GM12878 (cell line): ENCODE measurements at regions not wholly inside any gene's neighbourhood (a gene's known extent, or its start where the extent isn't known, plus 50 kb on each side); places are given as distances from the start of the nearest gene placed in this dataset.

Experiments used
- ATAC-seq: fragments of 200-7000 bp; cut with Tn5 transposase; 3 replicates; pipeline ENCODE4 v1.9.1; 2020; ENCODE audit warnings: mild to moderate bottlenecking, moderate library complexity
- BruUV-seq: library from RNA; stranded (reverse); fragments of 400-500 nt; replicated peaks from 2 replicates; lab custom pipeline; 2021; lab: Mats Ljungman, UMichigan
- CTCF ChIA-PET: fragments of 300-600 bp; sonication (Branson Sonifier 250); formaldehyde crosslinking; extraction: SDS; loops from one replicate; lab custom pipeline; 2021; ENCODE audit warnings: inconsistent platforms; lab: Yijun Ruan, JAX
- POLR2A ChIA-PET: fragments of 350-600 bp; formaldehyde crosslinking; extraction: SDS; loops from one replicate; lab custom pipeline; 2021; ENCODE audit warnings: inconsistent platforms; lab: Charles Lee
- RAD21 ChIA-PET: fragments of 300-600 bp; sonication (Branson Sonifier 250); formaldehyde crosslinking; loops from one replicate; lab custom pipeline; 2023; ENCODE audit warnings: antibody characterized with exemption; ENCODE audit not compliant: unreplicated experiment; lab: Charles Lee
- SMC1A ChIA-PET: fragments of 300-600 bp; sonication (Branson Sonifier 250); formaldehyde crosslinking; loops from one replicate; lab custom pipeline; 2023; ENCODE audit not compliant: unreplicated experiment, uncharacterized antibody; lab: Charles Lee
- DNase-seq: peaks from one replicate; pipeline ENCODE4 v3.0.0-alpha.2; 2011; ENCODE audit warnings: low read depth, low spot score
- FAIRE-seq: peaks from 3 replicates; lab custom pipeline; 2011; peaks lifted over from hg19 to GRCh38; lab: Jason Lieb, UNC
- H2AFZ ChIP-seq: 2 replicates; pipeline ENCODE4 v1.6.0; 2011; ENCODE audit warnings: low read depth, low read length, control low read depth; ENCODE audit not compliant: control insufficient read depth
- H3K27ac ChIP-seq: 2 replicates; pipeline ENCODE4 v1.5.1; 2011; ENCODE audit warnings: control low read depth; ENCODE audit not compliant: control insufficient read depth, insufficient read depth
- H3K27me3 ChIP-seq, 2 experiments: replicated peaks in 1 of 2; 2 replicates each; pipeline versions ENCODE4 v1.6.0 to v1.6.1; 2011; ENCODE audit warnings: low read length in 1 of 2; ENCODE audit not compliant: control insufficient read depth in 2 of 2, insufficient read depth in 2 of 2
- H3K36me3 ChIP-seq, 2 experiments: 2 replicates each; pipeline ENCODE4 v1.5.1; 2011; ENCODE audit warnings: low read length in 1 of 2; ENCODE audit not compliant: control insufficient read depth in 2 of 2, insufficient read depth in 2 of 2
- H3K4me1 ChIP-seq: 2 replicates; pipeline ENCODE4 v1.6.1; 2011; ENCODE audit warnings: mild to moderate bottlenecking, low read length, moderate library complexity, mixed read lengths; ENCODE audit not compliant: control insufficient read depth, insufficient read depth
- H3K4me2 ChIP-seq: 2 replicates; pipeline ENCODE4 v1.6.0; 2011; ENCODE audit warnings: control low read depth; ENCODE audit not compliant: control insufficient read depth, insufficient read depth
- H3K4me3 ChIP-seq: fragments of 200-600 bp; sonication (generic); 2 replicates; pipeline ENCODE4 v1.5.1; 2016
- H3K79me2 ChIP-seq: 2 replicates; pipeline ENCODE4 v1.6.0; 2011; ENCODE audit warnings: low read length; ENCODE audit not compliant: control insufficient read depth, insufficient read depth
- H3K9ac ChIP-seq: 2 replicates; pipeline ENCODE4 v1.8.0; 2011; ENCODE audit warnings: low read length, control low read depth, mixed read lengths; ENCODE audit not compliant: control insufficient read depth, insufficient read depth
- H3K9me3 ChIP-seq: replicated peaks from 3 replicates; pipeline ENCODE4 v1.5.1; 2011; ENCODE audit warnings: mild to moderate bottlenecking, low read length; ENCODE audit not compliant: control insufficient read depth, insufficient read depth
- H4K20me1 ChIP-seq: 2 replicates; pipeline ENCODE4 v1.6.0; 2011; ENCODE audit not compliant: control insufficient read depth, insufficient read depth
- HDGF ChIP-seq: fragments of 450-650 bp; IDR thresholded peaks from 2 replicates; pipeline ENCODE4 v1.6.1; 2016; ENCODE audit warnings: antibody characterized with exemption
- RAD21 ChIP-seq: IDR thresholded peaks from 2 replicates; pipeline ENCODE4 v1.6.1; 2011; ENCODE audit warnings: mild to moderate bottlenecking, low read depth, low read length, moderate library complexity; ENCODE audit not compliant: insufficient read depth
- SIN3A ChIP-seq: IDR thresholded peaks from 2 replicates; pipeline ENCODE4 v1.6.1; 2012; ENCODE audit warnings: low read depth, low read length, improper control_type of control experiment
- SREBF1 ChIP-seq: IDR thresholded peaks from 2 replicates; pipeline ENCODE4 v1.6.1; 2012; ENCODE audit warnings: mild to moderate bottlenecking, low read length
- WRNIP1 ChIP-seq: IDR thresholded peaks from 2 replicates; pipeline ENCODE4 v1.6.1; 2011; ENCODE audit warnings: low read depth, low read length, improper control_type of control experiment, borderline replicate concordance
- WGBS: methylation state at CpG from one replicate; pipeline ENCODE4 v1.1.6; 2016; ENCODE audit warnings: low lambda C conversion rate; ENCODE audit not compliant: insufficient replicate concordance, insufficient coverage; ENCODE audit errors: missing lambda C conversion rate; 5-methylcytosine and 5-hydroxymethylcytosine counted together
- in situ Hi-C: fragments of 300-500 bp; cut with MboI; formaldehyde crosslinking; loops from 9 replicates; pipeline ENCODE4 v1.14.3; 2018; ENCODE audit warnings: mixed read lengths
- intact Hi-C: fragments of 100-400 bp; cut with micrococcal nuclease; formaldehyde crosslinking; loops from one replicate; pipeline ENCODE4 v1.14.2; 2022; ENCODE audit not compliant: unreplicated experiment

GRCh38 chr17:63294776-63295175, 151.3 kb downstream of the CYB561 start:
- intact Hi-C loops (no loop called here), in situ Hi-C loops (no loop called here)
- DNase-seq (no peak), ATAC-seq (no peak), FAIRE-seq (no peak)
- TF ChIP-seq HDGF = no peak
- TF ChIP-seq SREBF1 = no peak
- TF ChIP-seq SIN3A = no peak
- Histone ChIP-seq H3K27me3 (no peaks in the 10 kb centered on the region), H3K27ac (no peak overlapping the region), H3K4me1 (no peaks in the 10 kb centered on the region), H2AFZ (no peak overlapping the region), H3K4me3 (no peak overlapping the region), H3K4me2 (no peak overlapping the region), H3K9me3 (no peaks in the 10 kb centered on the region; the same call in 2 of the 3 replicates), H4K20me1 (no peaks in the 10 kb centered on the region), H3K79me2 (no peaks in the 10 kb centered on the region), H3K9ac (no peak overlapping the region), H3K36me3 (no peaks in the 10 kb centered on the region)
- POLR2A ChIA-PET = no interaction called here
- WGBS = 30% methylated on average over 3 of the region's 3 CpGs
- BruUV-seq = no TSS peak
- CTCF ChIA-PET = no interaction called here
- RAD21 ChIA-PET = no interaction called here
- SMC1A ChIA-PET = no interaction called here

DNA sequence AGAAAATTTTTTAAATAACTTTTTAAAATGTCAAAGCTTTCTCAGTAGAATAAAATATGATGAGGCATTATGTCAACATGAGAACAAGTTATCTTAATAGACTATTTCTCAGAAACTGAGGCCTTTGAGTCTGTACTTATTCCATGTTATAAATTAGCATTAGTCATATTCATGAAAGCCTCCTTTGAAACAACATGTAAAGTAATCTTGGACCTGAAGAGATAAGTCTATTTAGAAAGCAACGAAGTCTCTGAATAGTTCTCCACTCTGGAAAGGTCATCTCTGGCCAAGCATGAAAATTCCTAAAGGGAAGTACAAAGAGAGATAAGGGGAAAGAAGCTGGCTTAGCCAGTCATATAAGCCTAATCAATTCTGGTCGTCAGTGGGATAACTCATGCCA, 150.8 kb downstream of the CYB561 start:
- Histone ChIP-seq H2AFZ (no peak overlapping the region), H3K4me2 (no peak overlapping the region), H3K36me3 (no peaks in the 10 kb centered on the region), H3K4me1 (no peaks in the 10 kb centered on the region), H3K9me3 (no peaks in the 10 kb centered on the region; the same call in 2 of the 3 replicates), H3K4me3 (no peak overlapping the region), H4K20me1 (no peaks in the 10 kb centered on the region), H3K27me3 (no peaks in the 10 kb centered on the region), H3K9ac (no peak overlapping the region), H3K27ac (no peak overlapping the region), H3K79me2 (no peaks in the 10 kb centered on the region)
- CTCF ChIA-PET = no interaction called here
- SMC1A ChIA-PET = no interaction called here
- DNase-seq (no peak), FAIRE-seq (no peak), ATAC-seq (no peak)
- RAD21 ChIA-PET = no interaction called here
- POLR2A ChIA-PET = no interaction called here
- no peak for TF ChIP-seq WRNIP1
- no peak for TF ChIP-seq RAD21
- WGBS = 15% methylated on average over 2 of the region's 2 CpGs
- in situ Hi-C loops = no loop called here
- intact Hi-C loops = no loop called here
- no TSS peak for BruUV-seq
